ENCODE measurements at regions not wholly inside any gene's neighbourhood (a gene's known extent, or its start where the extent isn't known, plus 50 kb on each side); places are given as distances from the start of the nearest gene placed in this dataset.
"Not testable (repeated sequence)": the region's sequence is repeated elsewhere in the genome, so short reads cannot be mapped to it uniquely, and the experiment has no call there.

DNA sequence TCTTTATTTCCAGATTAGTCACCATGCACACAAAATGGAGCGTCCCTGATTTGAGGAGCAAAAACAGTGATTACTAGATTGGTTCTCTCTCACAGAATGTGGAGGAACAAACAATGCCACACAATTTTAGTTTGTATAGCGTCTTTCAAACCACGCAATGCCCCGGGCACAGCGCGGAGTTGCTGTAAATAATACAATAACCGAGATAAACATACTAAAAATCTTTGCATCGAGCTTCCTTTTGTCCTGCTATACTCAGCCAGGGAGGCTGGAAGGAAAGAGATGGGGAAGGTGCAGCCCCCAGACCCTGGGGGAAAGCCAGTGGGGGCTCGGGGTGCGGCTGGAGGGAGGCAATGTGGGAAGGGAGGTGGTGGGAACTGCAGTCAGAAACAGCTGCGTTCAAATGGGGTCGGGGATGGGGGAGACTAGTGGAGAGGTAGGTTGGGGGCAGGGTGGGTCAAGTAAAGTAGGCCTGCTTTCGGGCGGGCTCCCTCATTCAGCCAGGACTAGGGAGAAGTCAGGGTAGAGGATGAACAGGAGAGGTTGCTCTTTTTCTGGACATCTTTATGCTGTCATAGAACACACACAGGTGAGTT is 366.3 kb downstream of the RPS6KC1 start:
- DNase-seq (ENCODE audit: low read depth, low spot score) = no peak

DNA sequence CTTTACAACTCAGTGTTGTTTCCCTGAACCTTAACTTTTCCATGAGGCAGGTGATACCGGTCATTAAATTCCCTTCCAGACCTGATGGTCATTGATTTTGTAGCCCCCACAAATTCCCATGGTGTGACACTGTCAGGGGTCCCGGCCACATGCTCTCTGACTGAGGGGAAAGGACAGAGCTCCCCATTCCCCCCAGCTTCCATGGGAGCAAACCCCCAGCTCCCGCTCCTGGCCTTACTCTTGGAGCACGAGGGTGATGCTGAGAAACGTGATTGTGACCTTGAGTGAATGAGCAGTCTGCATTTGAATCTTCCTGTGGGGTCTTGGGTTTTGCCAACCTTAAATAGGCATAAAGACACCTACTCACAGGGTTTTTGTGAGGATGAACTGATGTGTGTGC is 366.8 kb downstream of the RPS6KC1 start:
- no peak for DNase-seq (ENCODE audit: low read depth, low spot score)

- no peak for DNase-seq (ENCODE audit: low read depth, low spot score)
These were observed 367.4 kb downstream of the RPS6KC1 start for GRCh38 chr1:213418268-213419071.

DNA sequence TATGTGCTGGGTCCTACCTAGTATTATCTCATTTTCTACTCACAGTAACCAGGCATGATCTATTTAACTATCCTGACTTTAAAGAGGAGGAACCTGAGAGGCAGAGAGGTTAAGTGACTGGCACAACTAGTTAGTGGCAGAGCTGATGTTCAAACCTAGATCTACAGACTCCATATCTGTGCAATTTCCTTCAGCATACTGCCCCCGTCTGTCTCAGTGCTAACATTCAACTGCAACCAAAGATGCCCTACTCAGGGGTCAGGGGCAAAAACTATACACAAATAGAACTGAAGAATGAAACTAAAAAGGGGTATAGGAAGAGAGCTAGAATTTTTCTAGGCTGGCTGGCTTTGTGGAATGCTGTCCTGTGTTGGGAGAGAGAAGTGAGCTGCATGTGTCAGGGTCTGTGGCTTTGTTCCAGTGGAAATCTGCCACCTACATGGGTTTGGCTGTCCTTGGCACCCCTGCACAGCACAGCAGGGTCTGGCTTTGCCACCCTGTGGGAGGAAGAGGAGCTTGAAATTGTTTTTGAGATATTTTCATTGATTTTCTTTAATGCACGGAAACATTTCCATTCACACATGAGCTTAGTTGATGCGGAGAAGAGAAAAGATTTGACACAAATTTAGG is 368.5 kb downstream of the RPS6KC1 start:
- no peak for DNase-seq (ENCODE audit: low read depth, low spot score)

- DNase-seq (ENCODE audit: low read depth, low spot score) = not testable (repeated sequence)
These were observed 370.1 kb downstream of the RPS6KC1 start for GRCh38 chr1:213421178-213421577.

DNA sequence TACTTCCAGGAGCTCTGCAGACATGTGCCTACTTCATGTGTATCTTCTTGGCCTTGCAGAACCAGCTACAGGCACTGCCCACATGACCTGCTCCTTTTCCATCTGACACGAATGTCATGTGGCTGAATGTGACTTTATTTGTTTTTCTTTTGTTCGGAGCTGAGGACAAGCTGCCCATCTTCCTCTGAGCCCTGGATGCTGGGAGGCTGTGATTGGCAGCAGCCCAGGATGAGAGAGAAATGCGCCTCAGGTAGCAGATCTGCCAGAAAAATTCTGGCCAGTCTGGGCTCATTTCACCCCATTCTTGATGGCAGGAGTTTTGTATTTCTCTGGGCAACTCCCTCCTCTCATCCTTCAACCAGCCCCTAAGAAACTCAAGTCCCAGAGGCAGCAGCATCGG is 372.0 kb downstream of the RPS6KC1 start:
- no peak for DNase-seq (ENCODE audit: low read depth, low spot score)

- DNase-seq (ENCODE audit: low read depth, low spot score) = no peak
These were observed 372.6 kb downstream of the RPS6KC1 start for GRCh38 chr1:213423605-213424004.

DNA sequence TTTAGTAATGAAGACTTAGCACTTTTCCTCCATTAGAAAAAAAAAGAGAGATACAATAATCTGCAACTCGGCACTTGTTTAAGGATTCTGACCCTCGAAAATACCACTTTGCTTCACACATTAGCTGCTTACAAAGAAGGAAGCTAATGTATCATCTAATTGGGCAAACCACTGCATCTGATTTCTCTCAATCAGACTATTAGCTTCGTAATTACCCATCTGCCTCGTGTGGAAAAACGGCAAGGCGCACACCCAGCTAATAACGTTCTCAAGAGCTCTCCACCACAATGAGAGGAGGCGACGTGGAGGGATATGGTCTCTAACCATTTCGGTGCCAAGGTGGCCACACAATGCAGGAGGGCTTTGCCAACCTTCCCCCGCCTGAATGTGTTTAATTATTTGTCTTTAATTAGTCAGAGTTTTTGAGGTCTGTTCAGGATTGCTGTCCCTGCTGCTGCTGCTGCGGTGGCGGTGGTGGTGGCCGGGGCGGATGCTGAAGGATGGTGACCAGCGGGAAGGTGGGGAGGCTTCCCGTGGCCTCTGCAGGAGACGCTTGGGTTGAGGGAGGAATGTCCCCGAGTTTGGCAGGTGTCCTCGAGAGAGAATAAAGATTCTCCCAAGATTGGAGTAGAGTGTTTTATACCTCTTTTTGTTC is 374.5 kb downstream of the RPS6KC1 start:
- DNase-seq (ENCODE audit: low read depth, low spot score) = no peak

DNA sequence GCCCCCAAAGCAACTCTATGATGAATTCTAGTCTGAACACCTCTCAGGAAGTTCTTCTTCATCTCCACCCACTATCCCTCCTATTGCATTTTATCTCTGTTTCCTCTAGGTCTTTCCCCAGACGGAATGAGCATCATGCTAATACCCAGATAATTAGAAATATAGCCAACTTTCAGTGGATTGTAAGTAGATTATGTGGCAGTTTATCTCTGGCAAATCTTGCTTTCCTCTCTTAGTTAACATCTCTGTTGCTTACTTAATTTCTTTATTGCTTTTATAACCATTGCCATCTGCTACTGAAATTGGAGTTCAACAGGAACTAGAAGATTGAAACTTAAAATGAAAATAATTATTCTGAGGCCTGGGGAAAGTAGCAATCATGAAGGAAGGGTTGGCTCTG is 378.6 kb downstream of the RPS6KC1 start:
- no peak for DNase-seq (ENCODE audit: low read depth, low spot score)

DNA sequence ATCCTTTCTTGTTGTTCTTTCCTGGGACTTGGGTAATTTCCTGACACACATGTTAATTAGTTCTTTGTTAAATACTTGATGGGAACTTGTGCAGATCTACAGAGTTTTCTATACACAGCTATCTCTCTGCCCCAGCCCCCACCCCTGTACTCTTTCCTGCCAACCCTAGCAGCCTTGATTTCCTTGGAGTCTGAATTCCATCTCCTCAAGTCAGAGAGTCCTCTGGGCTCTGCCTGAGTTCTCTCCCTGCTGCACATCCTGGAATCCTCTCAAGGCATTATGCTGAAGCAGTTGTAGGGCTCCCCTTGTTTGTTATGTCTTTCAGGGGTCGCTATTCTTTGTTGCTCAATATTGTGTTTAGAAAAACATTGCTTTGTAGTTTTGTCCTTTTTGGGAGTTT is 384.7 kb downstream of the RPS6KC1 start:
- no peak for DNase-seq (ENCODE audit: low read depth, low spot score)

DNA sequence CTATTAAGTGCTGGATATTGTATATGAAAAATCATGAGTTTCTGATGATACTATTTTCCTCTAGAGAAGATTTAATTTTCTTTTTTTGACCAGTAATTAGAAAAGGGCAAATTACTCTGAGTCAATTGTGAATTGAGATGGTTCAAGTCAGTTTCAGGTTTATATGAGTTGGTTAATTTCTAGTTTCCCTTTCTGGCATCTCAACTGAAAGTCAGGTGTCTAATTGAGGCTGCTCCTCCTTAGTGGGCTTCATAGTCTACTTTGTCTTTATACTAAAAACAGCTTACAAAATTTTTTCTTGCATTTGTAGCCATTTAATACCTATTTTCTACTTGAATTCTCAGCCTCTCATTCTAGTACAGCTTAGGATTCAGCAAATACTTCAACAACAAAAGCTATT is 387.3 kb downstream of the RPS6KC1 start:
- no peak for DNase-seq (ENCODE audit: low read depth, low spot score)

GRCh38 chr1:213439703-213440102 is 388.7 kb downstream of the RPS6KC1 start:
- DNase-seq (ENCODE audit: low read depth, low spot score) = no peak

DNA sequence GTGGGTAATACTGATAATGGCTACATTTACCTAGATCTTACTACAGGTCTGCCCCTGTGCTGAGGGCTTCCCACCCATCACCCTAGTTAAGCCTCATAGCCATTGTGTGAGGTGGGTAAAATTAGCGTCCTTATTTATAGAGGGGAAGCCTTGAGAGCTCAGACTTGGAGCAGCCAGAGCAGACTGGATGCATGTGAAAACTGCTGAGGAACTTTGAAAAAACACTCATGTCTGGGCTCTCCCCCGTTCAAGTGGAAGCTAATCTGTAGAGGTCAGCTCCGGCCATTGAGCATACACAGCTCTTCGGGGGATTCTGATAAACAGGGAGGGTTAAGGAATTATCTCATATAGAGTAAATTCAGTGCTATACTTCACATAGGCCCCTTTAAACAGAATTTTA is 389.7 kb downstream of the RPS6KC1 start:
- DNase-seq (ENCODE audit: low read depth, low spot score) = no peak

DNA sequence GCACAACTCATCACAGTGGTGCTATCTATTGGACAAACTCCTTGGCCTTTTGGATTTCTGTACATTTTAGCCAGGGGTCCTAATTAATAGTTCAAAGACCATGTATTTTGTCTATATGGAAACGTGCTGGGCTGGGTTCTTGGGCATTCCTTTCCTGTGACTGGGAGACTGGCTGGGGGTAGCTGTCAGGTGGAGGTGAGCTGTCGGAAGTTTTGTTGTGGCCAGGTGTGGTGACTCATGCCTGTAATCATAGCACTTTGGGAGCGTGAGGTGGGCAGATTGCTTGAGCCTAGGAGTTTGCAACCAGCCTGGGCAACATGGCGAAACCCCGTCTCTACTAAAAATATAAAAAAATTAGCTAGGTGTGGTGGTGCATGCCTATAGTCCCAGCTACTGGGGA is 392.4 kb downstream of the RPS6KC1 start:
- DNase-seq (ENCODE audit: low read depth, low spot score) = no peak

DNA sequence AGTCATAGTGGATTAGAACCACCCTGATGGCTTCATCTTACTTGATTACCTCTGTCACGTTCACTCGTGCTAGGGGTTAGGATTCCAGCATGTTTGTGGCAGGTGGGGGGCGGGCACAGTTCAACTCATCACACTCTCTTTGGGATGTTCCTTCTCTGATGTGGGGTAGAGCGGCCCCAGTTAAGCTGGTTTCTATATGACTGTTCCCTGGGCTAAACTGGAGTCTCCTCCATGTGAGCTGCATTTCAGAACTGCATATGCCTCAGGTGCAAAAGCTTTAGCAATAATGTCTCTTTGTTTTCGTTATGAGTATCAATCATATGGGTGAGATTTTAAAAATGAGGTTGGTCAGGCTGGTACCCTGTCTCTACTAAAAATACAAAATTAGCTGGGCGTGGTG is 393.2 kb downstream of the RPS6KC1 start:
- no peak for DNase-seq (ENCODE audit: low read depth, low spot score)

DNA sequence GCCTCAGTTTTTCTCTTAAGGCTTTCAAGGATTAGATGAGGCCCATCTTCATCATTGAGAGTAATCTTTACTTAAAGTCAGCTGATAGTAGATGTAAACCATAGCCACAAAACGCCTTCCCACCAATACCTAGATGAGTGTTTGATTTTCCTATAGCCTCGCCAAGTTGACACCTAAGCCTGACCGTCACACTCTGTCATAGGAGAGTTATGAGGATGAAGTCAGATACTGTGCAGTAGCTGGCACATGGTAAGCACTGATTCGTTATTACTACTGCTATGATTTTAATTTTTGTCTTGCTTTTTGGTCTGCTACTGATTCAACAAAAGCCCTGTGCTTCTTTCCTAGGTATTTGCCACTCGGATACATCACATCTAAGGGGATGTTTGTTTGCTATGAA is 395.5 kb downstream of the RPS6KC1 start:
- no peak for DNase-seq (ENCODE audit: low read depth, low spot score)

GRCh38 chr1:213448360-213448759 is 397.3 kb downstream of the RPS6KC1 start:
- DNase-seq (ENCODE audit: low read depth, low spot score) = no peak

- no peak for DNase-seq (ENCODE audit: low read depth, low spot score)
These were observed 397.7 kb downstream of the RPS6KC1 start for GRCh38 chr1:213448776-213449175.

- no peak for DNase-seq (ENCODE audit: low read depth, low spot score)
These were observed 401.5 kb downstream of the RPS6KC1 start for GRCh38 chr1:213452501-213452900.

DNA sequence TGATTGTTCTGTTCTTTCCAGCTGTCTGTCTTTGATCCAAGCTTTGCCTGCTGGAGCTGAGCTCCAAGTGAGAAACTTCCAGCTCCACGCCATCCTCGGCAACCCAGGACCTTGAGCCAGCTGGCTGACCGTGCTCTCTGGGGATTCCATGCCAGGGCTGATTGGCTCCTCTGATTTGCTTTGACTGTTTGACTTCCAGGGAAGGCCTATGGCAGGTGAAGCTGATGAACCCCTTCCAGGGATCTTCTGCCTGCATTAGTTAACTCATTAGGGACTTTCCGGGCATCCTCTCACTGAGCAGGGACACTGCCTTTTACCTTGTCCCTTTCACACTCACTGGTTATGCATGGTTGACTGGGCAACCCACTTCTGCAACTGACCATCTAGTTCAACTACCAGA is 406.1 kb downstream of the RPS6KC1 start:
- DNase-seq (ENCODE audit: low read depth, low spot score) = no peak

DNA sequence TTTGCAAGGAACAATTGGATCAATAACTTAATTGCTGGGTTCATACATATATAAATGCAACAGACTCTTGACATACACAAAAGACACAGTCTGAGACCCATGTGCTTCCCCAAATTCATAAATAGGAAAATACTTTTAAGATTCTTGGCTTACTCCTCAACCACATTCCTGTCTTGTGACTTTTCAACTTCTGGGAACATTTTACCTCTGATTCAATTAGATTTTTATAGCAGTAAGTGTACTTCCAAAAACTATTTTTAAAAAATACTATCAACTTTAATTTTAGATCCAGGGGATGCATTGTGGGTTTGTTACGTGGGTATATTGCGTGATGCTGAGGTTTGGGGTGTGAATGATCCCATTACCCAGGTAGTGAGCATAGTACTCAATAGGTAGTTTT is 406.7 kb downstream of the RPS6KC1 start:
- DNase-seq (ENCODE audit: low read depth, low spot score) = no peak

GRCh38 chr1:213462374-213462773 is 411.3 kb downstream of the RPS6KC1 start:
- not testable (repeated sequence) for DNase-seq (ENCODE audit: low read depth, low spot score)
